GM18867 (cell line): ENCODE measurements at regions not wholly inside any gene's neighbourhood (a gene's known extent, or its start where the extent isn't known, plus 50 kb on each side); places are given as distances from the start of the nearest gene placed in this dataset.
A peak's percentile ranks its signal among the peaks of the same experiment; 100 is the strongest.

Source experiments
- ATAC-seq: cut with Tn5 transposase; IDR thresholded peaks from one replicate; pipeline ENCODE4 v1.9.1; 2021; ENCODE audit warnings: mild to moderate bottlenecking, moderate library complexity; ENCODE audit not compliant: unreplicated experiment

DNA sequence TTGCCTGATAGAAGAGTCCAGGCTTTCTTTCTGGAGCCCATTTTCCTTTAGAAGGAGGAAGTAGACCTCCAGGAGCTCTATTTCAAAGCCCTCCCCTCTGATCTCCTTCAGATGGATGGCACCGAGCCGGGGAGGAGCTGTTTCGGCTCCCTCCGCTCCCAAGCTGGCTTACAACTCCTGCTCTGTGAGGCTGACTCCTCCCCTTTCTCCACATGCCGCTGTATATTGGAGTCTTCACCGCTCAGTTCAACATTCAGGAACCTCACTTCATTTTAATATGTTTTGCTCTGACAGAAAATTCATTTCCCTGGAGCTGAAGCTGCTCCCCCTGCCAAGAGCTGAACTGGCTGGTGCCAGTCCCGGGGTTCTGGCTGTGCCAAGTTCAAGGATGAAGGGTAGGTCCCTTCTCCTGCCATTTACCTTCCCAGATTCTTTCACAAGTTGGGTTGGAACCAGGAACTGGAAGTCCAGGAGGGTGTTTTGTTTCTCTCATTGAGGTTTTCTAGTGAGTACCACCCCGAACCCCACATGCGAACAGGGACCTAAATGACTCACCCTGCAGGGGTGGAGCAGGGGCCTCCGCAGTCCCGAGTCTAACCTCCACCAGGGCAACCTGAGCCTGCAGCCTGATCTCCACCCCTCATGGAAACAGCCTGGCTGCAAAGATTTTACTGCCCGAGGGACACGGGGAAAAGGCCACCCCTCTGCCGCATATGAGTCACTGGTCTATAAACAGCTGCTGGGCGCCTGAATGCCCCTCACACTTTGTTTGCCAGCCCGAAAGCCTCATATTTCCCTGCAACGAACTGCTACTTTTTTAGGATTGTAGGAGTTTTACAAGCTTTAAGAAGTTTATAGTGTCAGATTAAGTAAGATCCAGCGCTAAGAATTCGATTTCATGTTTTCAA, 68.6 kb upstream of the FOXA2 start:
- ATAC-seq: no peak

- no peak for ATAC-seq
These were observed 69.6 kb upstream of the FOXA2 start for GRCh38 chr20:22653658-22654642.

DNA sequence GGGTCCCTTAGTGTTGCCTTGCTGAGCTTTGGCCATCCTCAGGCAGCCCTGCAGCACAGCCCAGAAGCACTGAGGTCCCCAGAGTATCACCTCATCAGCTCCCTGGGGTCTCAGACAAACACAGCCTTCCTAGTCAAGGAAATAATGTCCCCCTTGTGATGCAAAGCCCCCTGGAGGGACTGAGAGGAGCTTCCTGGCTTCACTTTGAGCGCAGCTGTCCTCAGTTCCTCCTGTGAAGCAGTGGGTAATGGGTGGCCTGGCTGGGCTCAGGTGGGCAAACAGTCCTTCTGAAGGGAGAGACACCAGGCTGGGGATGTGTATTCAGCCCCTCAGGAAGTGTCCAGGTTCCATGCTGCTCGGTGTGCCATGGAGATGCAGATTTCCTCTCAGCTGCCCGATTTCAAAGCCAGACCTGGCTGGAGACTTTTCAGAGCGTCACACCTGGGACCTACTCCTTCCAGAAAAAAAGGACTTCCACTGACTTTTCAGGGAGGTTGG, 79.2 kb upstream of the FOXA2 start:
- no peak for ATAC-seq

- ATAC-seq: no peak
These were observed 82.8 kb upstream of the FOXA2 start for GRCh38 chr20:22667198-22667597.

DNA sequence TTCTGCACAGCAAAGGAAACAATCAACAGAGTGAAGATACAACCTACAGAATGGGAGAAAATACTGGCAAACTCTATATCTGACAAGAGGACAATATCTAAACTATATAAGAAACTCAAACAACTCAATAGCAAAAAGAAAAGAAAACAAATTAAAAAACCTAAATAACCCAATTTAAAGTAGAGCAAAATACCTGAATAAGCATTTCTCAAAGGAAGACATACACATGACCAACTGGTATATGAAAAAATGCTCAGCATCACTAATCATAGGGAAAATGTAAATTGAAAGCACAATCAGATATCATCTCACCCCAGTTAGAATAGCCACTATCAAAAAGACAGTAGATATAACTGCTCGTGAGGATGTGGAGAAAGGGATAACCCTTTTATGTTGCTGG, 87.8 kb upstream of the FOXA2 start:
- ATAC-seq: no peak

- no peak for ATAC-seq
These were observed 89.1 kb upstream of the FOXA2 start for GRCh38 chr20:22673467-22673866.

GRCh38 chr20:22675341-22675740, 91.0 kb upstream of the FOXA2 start:
- no peak for ATAC-seq

DNA sequence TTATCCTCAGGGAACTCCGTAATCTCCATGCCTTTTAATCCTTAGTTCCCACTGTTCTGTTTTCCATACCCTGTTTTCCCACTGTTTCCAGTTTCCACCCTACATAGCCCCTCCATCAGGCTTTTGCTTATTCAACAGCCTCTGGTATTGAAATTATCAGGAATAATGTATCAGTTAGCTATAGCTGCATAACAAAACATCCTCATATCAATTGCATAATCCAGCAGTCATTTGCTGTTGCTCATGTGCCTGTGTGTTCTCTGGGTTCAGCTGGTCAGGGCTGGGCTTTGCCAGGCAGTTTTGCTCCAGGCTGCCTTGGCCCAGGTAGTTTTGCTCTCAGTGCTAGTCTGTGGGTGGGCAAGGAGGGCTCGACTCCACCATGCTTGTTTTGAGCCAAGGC, 94.3 kb upstream of the FOXA2 start:
- no peak for ATAC-seq

- ATAC-seq: no peak
These were observed 94.8 kb upstream of the FOXA2 start for GRCh38 chr20:22679197-22679596.

DNA sequence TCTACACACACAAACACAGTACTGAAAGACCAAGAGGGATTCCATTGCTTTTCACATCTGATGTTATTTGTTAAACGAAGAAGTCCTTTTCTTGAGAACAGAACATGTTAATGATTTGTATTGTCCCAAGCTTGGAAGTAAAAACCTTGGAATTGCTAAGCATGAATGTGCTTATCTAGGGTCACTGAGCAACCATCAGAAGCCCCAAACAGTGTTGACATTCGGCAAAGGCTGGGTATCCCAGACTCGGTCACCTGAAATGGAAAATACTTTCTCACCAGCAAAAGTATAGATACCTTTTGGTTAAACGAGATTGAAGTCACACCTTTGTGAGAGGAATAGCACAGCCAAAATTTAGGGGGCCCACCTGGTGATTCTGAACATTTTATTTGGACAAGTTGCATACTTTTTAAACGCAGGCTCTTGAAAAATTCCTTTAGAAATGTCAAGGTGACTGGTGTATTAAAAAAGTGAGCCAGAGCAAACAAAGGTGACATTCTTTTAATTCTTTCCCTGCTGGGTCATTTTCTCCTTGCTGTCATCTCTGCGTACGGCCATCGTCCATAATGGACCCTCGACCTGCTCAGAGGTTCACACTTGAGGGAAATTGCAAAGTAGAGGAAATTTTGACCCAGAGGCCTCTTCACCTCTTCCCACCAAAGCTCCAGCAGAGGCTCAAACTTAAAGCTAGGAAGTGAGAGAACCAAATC, 95.8 kb upstream of the FOXA2 start:
- ATAC-seq: no peak

DNA sequence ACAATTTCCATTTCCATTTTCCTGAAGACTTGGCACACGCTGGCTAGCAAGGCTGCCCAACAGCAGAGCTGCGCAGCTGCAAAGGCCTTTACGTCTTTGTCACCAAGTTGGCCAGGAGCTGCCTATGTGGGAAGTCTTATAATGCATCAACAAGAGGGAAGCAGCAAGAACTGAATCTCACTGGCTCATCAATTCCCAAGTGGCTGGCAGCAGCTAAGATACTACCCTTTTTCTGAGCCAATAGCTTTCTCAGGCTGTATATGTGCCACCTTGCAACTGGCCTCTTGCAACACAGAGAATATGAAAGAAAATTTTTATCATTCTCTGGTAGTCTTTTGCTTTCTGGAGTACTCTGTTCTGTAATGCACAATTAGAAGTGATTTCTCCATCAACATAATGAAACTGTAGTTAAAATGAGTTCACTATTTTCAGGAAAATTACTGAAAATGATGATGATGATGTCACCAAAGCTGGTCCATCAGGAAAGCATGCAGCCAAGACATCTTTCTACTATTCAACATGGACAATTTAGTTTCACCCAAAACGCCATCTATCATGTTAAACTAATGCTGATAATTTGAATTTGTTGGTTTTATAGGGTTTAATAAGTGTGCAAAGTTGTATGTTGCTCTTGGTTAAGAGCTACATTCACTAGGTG, 97.3 kb upstream of the FOXA2 start:
- ATAC-seq: no peak

DNA sequence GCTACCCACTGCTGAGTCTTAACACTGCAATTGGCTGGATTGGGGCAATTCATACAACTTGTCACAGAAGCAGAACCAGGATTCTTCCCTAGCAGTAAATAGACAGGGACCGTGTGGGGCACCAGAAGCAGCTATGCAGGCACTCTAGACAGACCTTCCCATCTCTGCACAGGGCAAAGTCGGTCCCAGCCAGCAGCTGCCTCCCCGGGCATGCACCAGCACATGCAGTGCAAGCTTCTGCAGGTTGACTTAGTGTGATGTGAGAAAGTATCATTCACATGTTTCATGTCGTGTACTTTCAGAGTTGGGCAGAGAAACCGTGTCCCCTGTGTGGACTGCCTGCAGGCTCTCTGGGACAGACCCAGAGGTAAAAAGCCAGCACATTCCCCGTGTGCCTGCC, 98.0 kb upstream of the FOXA2 start:
- ATAC-seq: no peak

DNA sequence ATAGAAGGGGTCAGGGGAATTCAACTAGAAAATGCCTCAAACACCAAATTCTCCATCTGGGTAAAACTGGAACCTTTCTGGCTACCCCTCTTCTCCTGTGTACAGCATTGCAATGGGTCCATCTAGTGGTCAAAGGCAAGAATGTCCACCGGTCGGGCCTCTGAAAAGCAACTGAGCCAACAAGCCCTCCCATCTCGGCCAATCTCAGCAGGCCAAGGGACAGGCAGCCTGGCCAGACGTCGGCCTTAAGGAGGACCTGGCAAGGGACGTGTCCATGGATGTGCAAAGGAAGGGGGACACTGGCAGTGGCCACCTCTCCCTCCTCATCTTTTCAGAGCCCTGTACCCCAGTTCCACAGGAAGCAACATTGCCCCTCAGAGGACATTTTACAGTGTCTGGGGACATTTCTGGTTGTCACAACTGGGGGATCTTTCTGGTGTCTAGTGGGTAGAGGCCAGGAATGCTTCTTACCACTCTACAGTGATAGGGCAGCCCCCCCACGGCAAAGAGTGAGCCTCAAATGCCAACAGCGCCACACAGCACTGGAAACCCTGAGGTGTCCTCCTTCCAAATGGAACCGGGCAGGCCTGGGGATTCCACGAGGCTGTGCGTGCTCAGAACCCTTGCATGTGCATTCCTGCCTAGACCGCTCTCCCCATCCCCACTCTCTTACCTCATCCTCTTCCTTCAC, 99.8 kb upstream of the FOXA2 start:
- peak; percentile 74 for ATAC-seq

- ATAC-seq: no peak
These were observed 100.5 kb upstream of the FOXA2 start for GRCh38 chr20:22684763-22685443.

DNA sequence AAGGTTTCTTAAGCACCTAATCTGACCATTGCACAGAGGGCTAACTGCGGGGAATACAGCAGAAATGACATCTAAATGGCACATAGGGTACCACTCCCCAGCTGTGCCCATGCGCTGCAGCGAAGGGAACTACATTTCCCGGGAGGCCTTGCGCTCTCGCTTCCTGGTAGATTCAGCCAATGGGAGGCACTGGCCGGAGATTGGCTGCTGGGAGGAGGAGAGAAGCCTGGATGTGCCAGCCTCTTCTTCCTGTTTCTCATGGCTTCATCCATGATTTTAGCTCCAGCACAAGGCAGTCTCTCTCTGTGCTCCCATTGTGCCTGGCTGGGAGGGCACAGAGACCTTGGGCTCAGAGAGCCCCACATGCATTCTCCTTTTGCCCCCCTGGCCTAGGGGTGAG, 101.7 kb upstream of the FOXA2 start:
- ATAC-seq: peak; percentile 83

DNA sequence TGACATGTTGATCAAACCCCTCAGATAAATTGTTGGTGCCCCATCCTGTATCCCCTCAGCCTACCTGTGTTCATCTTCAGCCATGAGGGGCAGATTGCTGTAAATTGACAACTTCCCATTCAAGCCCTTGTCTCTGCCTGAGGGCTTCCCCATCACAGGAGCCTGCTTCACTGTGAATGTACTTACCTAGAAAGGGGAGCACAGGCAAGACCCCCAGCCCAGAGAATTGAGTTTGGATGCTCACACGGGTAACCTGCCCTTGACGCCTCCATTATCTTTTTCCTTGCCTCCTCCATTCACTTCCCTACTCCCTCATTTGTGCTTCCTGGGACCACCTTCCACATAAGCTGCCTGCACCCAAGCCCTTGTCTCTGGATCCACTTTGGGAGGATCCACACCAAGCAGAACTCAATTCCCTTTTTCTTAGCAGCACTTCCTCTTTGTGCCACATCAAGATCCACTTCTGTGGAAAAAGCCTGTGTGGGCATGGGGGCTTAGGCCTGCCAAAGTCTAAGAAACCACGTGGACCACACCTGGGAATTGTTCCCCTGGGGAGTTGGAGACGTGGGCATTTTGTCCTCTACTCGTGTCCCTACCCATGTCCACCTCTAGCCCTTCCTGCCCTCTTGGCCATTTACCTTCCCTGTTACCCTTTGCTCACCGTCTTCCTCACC, 103.4 kb upstream of the FOXA2 start:
- no peak for ATAC-seq

- ATAC-seq: no peak
These were observed 104.1 kb upstream of the FOXA2 start for GRCh38 chr20:22688485-22688884.

DNA sequence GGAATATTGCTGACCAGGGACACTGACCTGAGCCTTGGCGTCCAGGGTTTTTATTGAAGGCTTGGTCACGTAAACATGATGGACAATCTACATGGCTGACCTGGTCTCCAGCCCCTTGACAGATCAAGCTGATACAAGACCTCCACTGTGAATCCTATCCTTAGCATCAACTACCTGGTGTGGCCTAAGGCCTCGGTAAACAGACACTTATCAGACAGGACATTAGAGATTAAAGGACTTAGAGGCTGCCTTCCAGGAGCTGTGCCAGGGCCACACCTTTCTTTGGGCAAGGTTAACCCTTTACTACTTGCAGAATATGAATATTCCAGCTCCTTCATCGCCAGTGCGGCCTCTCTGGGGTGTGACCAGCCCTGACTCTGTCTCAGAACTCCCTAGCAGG, 104.9 kb upstream of the FOXA2 start:
- ATAC-seq: no peak

GRCh38 chr20:22690000-22690399, 105.6 kb upstream of the FOXA2 start:
- no peak for ATAC-seq
